NCI-H2196 (cell line): ENCODE measurements at regions not wholly inside any gene's neighbourhood (a gene's known extent, or its start where the extent isn't known, plus 50 kb on each side); places are given as distances from the start of the nearest gene placed in this dataset.
"Not testable (repeated sequence)": the region's sequence is repeated elsewhere in the genome, so short reads cannot be mapped to it uniquely, and the experiment has no call there.

Experiments used
- DNase-seq: peaks from one replicate; lab custom pipeline; 2025; ENCODE audit not compliant: unreplicated experiment; lab: John Stamatoyannopoulos, UW

GRCh38 chr1:229002451-229002960, 267.2 kb downstream of the RHOU start:
- no peak for DNase-seq

DNA sequence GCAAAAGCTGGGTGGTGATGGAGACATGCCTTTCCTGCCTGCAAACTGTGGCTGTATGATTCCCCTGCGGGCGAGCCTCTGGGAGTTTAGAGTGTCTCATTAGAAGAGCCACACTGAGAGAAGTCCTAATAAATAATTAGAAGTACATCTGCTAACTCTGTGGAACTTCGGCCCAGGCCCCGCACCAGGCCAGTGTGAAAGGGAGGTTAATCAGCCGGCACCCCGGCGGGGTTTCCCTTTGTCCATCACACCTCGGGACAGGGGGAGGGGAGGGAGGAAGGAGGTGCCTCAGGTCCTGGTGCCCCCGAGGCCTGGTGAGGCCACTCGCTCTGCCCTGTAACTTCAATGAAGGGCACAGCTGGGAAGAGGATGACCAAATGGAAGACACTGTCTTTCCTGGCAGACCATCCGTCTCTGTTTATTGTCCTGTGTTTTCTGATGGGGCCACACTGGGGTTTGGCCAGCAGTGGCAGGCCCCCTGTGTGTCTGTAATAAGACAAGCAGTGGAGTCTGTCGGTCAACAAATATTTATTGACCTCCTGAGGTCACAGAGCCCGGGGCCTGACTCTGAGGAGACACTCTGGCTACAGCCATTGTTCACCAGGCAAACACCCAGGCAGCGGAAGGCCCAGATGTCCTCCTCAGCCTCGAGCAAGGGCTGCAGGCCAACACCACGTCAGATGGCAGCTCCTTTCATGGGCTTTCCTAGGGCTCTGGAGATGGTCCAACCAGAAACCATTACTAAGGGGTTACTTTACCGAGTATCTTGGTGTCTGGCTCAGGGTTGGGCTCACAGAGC, 267.5 kb upstream of the RAB4A start:
- DNase-seq: peak; percentile 90

GRCh38 chr1:229004066-229004833, 266.7 kb upstream of the RAB4A start:
- DNase-seq: no peak

DNA sequence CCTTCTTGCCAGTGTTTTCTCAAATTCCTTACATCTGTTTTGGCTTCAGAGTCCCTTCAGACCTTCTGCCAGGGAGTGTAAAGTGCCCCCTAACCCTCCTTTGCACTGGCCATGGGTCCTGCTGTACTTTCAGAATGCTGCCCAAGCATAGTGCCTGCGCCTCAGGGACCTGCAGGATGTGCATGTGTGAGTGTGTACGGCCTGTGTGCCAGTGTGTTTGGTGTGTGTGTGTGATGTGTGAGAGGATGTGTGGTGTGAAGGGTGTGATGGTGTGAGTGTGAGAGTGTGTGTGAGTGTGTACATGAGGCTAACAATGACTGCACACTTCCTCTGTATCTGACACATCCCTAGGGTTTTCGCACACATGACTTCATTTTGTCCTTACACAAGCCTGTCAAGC, 265.8 kb upstream of the RAB4A start:
- DNase-seq: no peak

DNA sequence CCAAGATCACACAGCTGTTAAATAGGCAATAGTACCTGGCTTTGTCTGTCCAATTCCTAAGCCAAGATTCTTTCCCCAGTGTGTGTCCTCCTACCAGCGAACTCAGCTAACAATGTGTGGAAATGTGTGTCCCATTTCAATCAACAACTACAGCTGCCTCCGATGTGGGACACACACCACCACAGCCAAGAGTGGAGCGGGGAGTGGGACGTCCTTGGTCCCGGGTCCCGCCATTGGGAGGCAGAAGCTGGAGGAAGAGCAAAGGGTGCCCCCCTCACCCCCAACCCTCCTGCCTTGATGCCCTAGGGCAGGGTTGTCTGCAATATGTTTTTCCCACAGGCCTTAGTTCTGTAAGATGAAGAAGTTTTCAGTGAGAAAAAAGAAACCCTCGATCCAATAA, 265.4 kb upstream of the RAB4A start:
- no peak for DNase-seq

GRCh38 chr1:229006121-229006870, 264.6 kb upstream of the RAB4A start:
- no peak for DNase-seq

GRCh38 chr1:229007167-229007566, 263.7 kb upstream of the RAB4A start:
- DNase-seq: no peak

DNA sequence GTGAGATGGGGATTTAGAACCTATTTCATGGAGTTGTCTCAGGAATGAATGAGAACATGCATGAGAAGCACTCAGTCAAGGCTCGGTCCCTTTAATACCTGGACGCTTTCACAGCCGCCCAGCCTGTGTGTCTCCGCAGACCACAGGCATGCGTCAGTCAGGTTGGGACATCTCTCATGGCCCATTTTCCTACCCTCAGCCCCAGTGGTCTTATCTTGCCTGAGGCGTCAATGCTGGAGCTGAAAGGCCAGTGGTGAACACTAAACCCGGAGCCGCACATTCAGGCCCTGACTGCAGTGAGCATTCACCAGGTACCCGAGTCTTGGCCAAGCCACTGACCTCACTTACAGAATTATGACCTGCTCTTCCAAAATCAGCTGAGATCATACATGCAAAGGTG, 263.2 kb upstream of the RAB4A start:
- no peak for DNase-seq

- not testable (repeated sequence) for DNase-seq
These were observed 262.6 kb upstream of the RAB4A start for GRCh38 chr1:229008347-229008746.

DNA sequence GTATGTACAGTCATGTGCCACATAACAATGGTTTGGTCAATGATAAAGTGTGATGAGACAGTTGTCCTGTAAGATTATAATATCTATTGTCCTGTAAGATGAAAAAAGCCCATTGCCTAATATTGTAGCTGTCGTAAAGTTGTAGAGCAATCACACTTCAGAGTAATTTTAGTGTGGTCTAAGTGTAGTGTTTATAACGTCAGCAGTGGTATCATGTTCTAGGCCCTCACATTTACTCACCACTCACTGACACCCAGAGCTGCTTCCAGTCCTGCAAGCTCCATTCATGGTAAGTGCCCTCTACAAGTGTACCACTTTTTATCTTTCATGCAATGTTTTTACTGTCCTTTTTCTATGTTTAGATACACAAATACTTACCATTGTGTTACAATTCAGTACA, 259.9 kb upstream of the RAB4A start:
- DNase-seq: no peak

GRCh38 chr1:229012823-229013222, 258.1 kb upstream of the RAB4A start:
- DNase-seq: no peak

DNA sequence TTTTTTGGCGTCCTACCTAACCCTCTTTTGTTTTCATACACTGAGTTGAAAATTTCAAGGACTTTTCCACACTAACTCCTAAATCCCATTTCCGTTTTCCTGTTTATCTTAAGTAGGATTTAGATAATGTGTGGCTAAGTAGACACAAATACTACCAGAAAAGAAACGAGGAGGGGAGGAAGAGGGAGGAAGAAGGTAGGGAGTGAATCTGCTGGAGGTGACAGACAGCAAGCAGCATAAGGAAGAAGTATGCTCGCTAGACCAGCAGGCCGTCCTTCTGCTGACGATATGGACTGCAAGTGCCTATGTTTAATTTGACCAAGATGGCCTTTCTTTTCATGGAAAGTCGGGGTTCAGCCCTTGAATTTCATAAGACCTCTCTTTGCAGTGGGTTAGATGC, 256.9 kb upstream of the RAB4A start:
- DNase-seq: no peak

- DNase-seq: no peak
These were observed 255.1 kb upstream of the RAB4A start for GRCh38 chr1:229015806-229016205.

GRCh38 chr1:229017091-229017490, 253.8 kb upstream of the RAB4A start:
- no peak for DNase-seq

- DNase-seq: no peak
These were observed 252.1 kb upstream of the RAB4A start for GRCh38 chr1:229018674-229019295.

GRCh38 chr1:229019663-229020271, 251.1 kb upstream of the RAB4A start:
- no peak for DNase-seq

- DNase-seq: not testable (repeated sequence)
These were observed 249.9 kb upstream of the RAB4A start for GRCh38 chr1:229021034-229021433.

- DNase-seq: no peak
These were observed 248.1 kb upstream of the RAB4A start for GRCh38 chr1:229022595-229023333.

GRCh38 chr1:229023651-229024300, 247.1 kb upstream of the RAB4A start:
- no peak for DNase-seq
